Natural killer cell treated with Interleukin-12 subunit alpha and Interleukin-12 subunit beta and Interleukin-15 and Interleukin-18, amount 100 ng/mL, for 72 hours (primary cell): ENCODE measurements at regions not wholly inside any gene's neighbourhood (a gene's known extent, or its start where the extent isn't known, plus 50 kb on each side); places are given as distances from the start of the nearest gene placed in this dataset.

Experiments used
- ATAC-seq, 2 donors: fragments of 150-1000 bp; cut with Tn5 transposase in 1 of 2; sonication (Bioruptor Pico), chemical (Tn5 transposase) in 1 of 2; 2 replicates each; pipeline ENCODE4 v1.10.0; 2021
- DNase-seq: peaks from one replicate; pipeline ENCODE4 v3.0.0; 2022; ENCODE audit warnings: low spot score
- H3K27ac Mint-ChIP-seq, 2 donors: 1 replicate in 1 of 2; 2 replicates in 1 of 2; pipeline ENCODE4 v1.8.0; 2022; ENCODE audit warnings: mixed read lengths in 2 of 2, mild to moderate bottlenecking in 1 of 2, moderate library complexity in 1 of 2
- H3K27me3 Mint-ChIP-seq, 2 donors: 1 replicate in 1 of 2; 2 replicates in 1 of 2; pipeline ENCODE4 v1.8.0; 2022; ENCODE audit warnings: mixed read lengths in 2 of 2
- H3K36me3 Mint-ChIP-seq: one replicate; pipeline ENCODE4 v1.8.0; 2022; ENCODE audit warnings: mixed read lengths
- H3K4me1 Mint-ChIP-seq, 2 donors: 1 replicate in 1 of 2; 2 replicates in 1 of 2; pipeline ENCODE4 v1.8.0; 2022; ENCODE audit warnings: low read depth in 2 of 2, mixed read lengths in 2 of 2, mild to moderate bottlenecking in 1 of 2
- H3K4me3 Mint-ChIP-seq: one replicate; pipeline ENCODE4 v1.8.0; 2022; ENCODE audit warnings: mixed read lengths
- H3K9me3 Mint-ChIP-seq: 2 replicates; pipeline ENCODE4 v1.8.0; 2022; ENCODE audit warnings: mixed read lengths

DNA sequence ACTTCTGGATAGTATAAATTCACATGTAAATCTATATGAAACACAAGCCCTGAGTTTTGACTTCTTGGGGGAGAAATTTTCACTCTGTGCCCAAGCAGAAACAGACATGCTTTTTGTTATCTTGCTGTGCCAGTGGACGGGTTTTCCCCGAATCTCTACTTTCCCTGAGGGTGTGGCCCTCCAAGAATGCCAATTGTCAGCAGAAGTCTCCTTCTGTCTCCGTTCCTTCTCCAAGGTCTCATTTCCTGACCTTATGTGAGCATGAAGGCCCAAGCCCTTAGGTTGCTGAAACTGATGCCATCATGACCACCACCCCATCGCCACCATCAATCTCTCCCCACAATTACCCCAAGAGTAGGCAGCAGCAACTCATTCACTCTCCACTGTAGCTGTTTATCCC lies 253.8 kb downstream of the XXYLT1 start:
- Mint-ChIP-seq H3K27me3 (peaks cover 23 to 41% of the 10 kb centered on the region in 2 donors), H3K4me3 (no peak overlapping the region), H3K36me3 (no peaks in the 10 kb centered on the region), H3K4me1 (peaks cover 4 to 6% of the 10 kb centered on the region in 2 donors), H3K9me3 (no peaks in the 10 kb centered on the region), H3K27ac (no peak overlapping the region)
- no peak for DNase-seq
- ATAC-seq = no peak
